ENCODE measurements at regions not wholly inside any gene's neighbourhood (a gene's known extent, or its start where the extent isn't known, plus 50 kb on each side); places are given as distances from the start of the nearest gene placed in this dataset.

DNA sequence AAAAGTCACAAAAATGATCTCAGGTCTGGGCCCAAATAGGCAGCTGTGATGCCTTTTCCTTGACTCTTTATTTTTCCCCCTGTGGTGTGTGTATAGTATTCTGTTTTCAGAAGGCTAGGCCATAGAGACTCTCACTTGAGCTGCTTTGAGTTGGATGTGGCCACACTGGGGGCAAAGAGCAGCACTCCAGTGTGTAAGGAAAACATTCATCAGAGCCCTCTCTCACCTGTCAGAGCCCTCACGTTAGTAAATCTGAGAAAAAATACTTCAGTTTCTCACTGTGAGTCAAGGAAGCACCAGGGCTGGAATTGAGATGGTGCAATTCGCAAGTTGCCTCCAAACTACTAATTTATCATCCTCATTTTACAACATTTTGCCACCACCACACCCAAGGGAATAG lies 136.1 kb downstream of the ST6GAL2 start:
- Histone ChIP-seq H3K4me2 (ENCODE audit: low read length) (no peak overlapping the region), H3K4me3 (ENCODE audit: low read length) (no peak overlapping the region), H3F3A (ENCODE audit: control insufficient read depth, insufficient read depth) (no peaks in the 10 kb centered on the region), H4K20me1 (ENCODE audit: control insufficient read depth, insufficient read depth, low read depth, low read length) (no peaks in the 10 kb centered on the region), H3K27ac (ENCODE audit: low read depth, low read length) (no peak overlapping the region), H3K79me2 (ENCODE audit: control insufficient read depth, low read length) (no peaks in the 10 kb centered on the region), H3K4me1 (ENCODE audit: control insufficient read depth, low read length) (no peaks in the 10 kb centered on the region), H3K27me3 (ENCODE audit: control insufficient read depth, low read length) (no peaks in the 10 kb centered on the region), H3K9me3 (ENCODE audit: control insufficient read depth, insufficient read depth, low read length) (no peaks in the 10 kb centered on the region), H3K36me3 (ENCODE audit: control insufficient read depth, low read length) (no peaks in the 10 kb centered on the region), H3K9me2 (replicated peaks; ENCODE audit: control insufficient read depth, low read length) (no peaks in the 10 kb centered on the region)
- no peak for TF ChIP-seq EZH2phosphoT487 (IDR thresholded peaks at IDR 0.05; ENCODE audit: borderline replicate concordance, low read length)
- TF ChIP-seq, protein P1, sequence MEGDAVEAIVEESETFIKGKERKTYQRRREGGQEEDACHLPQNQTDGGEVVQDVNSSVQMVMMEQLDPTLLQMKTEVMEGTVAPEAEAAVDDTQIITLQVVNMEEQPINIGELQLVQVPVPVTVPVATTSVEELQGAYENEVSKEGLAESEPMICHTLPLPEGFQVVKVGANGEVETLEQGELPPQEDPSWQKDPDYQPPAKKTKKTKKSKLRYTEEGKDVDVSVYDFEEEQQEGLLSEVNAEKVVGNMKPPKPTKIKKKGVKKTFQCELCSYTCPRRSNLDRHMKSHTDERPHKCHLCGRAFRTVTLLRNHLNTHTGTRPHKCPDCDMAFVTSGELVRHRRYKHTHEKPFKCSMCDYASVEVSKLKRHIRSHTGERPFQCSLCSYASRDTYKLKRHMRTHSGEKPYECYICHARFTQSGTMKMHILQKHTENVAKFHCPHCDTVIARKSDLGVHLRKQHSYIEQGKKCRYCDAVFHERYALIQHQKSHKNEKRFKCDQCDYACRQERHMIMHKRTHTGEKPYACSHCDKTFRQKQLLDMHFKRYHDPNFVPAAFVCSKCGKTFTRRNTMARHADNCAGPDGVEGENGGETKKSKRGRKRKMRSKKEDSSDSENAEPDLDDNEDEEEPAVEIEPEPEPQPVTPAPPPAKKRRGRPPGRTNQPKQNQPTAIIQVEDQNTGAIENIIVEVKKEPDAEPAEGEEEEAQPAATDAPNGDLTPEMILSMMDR (IDR thresholded peaks at IDR 0.05; ENCODE audit: low read depth, low read length, poor library complexity, severe bottlenecking), result no peak

Data from DOHH2 (cell line).